Activated CD8-positive, alpha-beta memory T cell treated with anti-CD3 and anti-CD28 coated beads, Interleukin-2, amount 50 U/mL, for 24 hours (primary cell): ENCODE measurements at regions not wholly inside any gene's neighbourhood (a gene's known extent, or its start where the extent isn't known, plus 50 kb on each side); places are given as distances from the start of the nearest gene placed in this dataset.
"Not testable (repeated sequence)": the region's sequence is repeated elsewhere in the genome, so short reads cannot be mapped to it uniquely, and the experiment has no call there.

Experiments
- DNase-seq: peaks from one replicate; pipeline ENCODE4 v3.0.0-alpha.2; 2020; ENCODE audit errors: extremely low read depth

DNA sequence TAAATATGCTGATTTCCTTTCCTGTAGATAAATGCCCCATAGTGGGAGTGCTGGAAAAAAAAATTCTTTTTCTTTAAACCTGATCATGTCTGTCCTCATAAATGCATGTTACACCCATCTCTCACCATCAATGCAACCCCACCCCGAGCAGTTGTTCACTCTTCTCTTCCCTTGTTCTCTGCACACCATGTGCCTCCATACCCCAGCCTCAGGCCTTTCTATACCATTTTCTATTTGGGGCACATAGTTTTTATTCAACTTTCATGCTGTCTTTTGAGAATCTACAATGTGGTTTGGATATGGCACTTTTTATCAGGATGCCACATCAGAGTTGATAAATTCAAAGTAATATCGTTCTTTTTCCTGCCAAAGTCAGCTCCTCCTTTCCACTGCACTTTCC is 202.6 kb downstream of the POTED start:
- DNase-seq = not testable (repeated sequence)

DNA sequence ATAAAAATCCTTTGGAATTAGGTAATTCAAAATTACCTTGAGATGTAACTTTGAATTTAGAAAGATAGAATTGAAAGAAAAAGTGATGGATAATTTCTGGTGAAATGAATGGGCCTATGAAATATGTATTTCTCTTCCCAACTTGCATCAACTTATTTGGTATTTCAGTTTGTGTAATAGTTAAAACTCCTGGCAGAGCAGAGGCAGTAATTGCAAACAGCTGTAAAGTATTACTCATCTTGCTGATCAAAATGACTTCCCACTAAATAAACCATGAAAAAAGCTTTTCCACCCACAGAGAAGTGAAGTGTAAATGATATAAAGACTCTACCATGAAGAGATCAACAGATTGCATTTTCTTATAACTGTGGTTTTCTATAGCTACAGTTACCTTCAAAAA is 201.0 kb downstream of the POTED start:
- DNase-seq = not testable (repeated sequence)

DNA sequence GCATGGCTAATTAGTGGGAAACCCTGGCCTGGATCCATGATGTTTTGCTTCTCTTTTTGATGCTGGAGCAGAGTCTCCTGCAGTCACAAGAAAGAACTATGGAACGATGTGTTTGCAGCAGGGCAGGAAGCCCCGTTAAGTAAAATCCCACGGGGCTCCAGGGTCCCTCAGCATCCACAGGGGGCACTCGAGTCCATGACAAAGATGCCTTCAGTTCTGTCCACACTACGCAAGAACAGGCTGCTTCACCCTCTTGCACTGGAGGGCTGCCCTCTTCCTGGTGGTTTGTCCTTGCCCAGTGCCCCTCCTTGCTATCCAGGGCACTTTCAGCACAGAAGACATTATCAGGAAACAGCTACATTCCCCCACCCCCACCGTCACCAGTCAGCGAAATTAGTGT is 196.9 kb downstream of the POTED start:
- DNase-seq = not testable (repeated sequence)

DNA sequence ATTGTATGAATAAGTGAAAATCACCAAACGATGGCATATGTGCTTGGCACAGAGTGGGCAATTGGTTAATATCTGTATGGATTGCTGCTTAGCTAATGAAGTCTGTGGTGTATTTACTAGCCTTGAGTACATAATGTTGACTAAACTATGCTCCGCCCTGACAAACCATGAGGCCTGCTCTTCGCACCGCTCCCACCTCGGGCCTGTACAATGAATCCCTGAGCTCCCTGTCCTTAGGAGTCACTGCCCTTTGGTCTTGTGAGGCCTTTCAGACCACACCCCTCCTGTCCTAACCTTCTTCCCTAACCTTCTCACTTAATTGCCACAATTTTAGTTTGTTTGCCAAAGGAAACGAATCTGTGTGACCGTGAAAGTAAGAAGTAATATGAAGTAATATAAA is 193.2 kb downstream of the POTED start:
- not testable (repeated sequence) for DNase-seq
